ENCODE measurements at regions not wholly inside any gene's neighbourhood (a gene's known extent, or its start where the extent isn't known, plus 50 kb on each side); places are given as distances from the start of the nearest gene placed in this dataset.
"Not testable (repeated sequence)": the region's sequence is repeated elsewhere in the genome, so short reads cannot be mapped to it uniquely, and the experiment has no call there.

- TF ChIP-seq POLR2A (IDR thresholded peaks at IDR 0.05; ENCODE audit: low read length) (no peak), GATA1 (IDR thresholded peaks at IDR 0.05; ENCODE audit: low read depth, low read length) (no peak)
- no peak for DNase-seq
These were observed 424.0 kb downstream of the RMST start for GRCh38 chr12:97886511-97887176.

DNA sequence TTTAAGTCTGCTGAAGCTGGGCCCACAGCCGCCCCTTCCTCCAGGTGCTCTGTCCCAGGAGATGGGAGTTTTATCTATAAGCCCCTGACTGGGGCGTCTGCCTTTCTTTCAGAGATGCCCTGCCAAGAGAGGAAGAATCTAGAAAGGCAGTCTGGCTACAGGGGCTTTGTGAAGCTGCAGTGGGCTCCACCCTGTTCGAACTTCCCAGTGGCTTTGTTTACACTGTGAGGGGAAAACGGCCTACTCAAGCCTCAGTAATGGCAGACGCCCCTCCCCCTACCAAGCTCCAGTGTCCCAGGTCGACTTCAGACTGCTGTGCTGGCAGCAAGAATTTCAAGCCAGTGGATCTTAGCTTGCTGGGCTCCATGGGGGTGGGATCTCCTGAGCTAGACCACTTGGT, 435.3 kb downstream of the RMST start:
- DNase-seq: not testable (repeated sequence)

- DNase-seq: no peak
- TF ChIP-seq GATA1 (IDR thresholded peaks at IDR 0.05; ENCODE audit: low read depth, low read length) (no peak), POLR2A (IDR thresholded peaks at IDR 0.05; ENCODE audit: low read length) (no peak)
These were observed 436.9 kb downstream of the RMST start for GRCh38 chr12:97899529-97899928.

DNA sequence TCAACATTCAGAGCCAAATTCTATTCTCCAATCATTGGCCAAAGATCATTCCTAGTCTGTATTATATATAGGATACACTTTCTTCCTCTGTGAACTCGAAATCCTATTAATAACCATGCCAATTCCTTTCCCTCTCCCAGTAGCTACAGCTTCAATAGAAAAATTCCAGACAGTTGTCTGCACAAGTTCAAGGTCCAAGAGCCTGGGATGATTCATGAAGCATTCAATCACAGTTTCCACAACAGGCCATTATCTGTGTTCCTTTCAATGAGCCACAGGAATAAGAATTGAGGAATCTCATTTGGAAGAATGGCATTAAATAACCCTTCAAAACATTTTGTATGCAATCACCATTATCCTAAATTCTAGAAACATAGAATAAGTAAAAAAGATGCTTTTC, 437.4 kb downstream of the RMST start:
- TF ChIP-seq GATA1 (IDR thresholded peaks at IDR 0.05; ENCODE audit: low read depth, low read length): no peak
- TF ChIP-seq POLR2A (IDR thresholded peaks at IDR 0.05; ENCODE audit: low read length): no peak
- no peak for DNase-seq

- DNase-seq: no peak
These were observed 440.8 kb downstream of the RMST start for GRCh38 chr12:97903356-97903755.

DNA sequence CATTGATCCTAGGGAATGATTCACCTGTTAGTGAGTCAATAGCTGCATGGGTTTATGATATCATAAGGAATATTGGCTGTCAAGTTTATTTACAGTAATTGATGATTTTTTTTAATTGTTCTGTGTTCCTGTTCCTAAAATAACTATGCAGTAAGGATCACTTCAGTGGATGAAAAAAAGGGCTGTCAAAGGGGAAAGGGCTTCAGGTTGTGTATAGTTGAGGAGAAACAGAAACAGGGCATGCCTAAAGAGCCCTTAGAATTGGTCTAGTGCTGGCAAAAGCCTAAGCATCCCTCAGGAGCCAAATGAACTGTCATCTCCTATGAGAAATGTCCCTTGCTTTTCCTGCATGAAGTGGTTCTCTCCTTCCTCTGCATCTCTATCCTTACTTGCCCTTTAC, 444.9 kb downstream of the RMST start:
- TF ChIP-seq GATA1 (IDR thresholded peaks at IDR 0.05; ENCODE audit: low read depth, low read length) (no peak), POLR2A (IDR thresholded peaks at IDR 0.05; ENCODE audit: low read length) (no peak)
- no peak for DNase-seq

More at GRCh38 chr12:97903356-97903755, 440.8 kb downstream of the RMST start:
- TF ChIP-seq GATA1 (IDR thresholded peaks at IDR 0.05; ENCODE audit: low read depth, low read length) (no peak), POLR2A (IDR thresholded peaks at IDR 0.05; ENCODE audit: low read length) (no peak)

DNA sequence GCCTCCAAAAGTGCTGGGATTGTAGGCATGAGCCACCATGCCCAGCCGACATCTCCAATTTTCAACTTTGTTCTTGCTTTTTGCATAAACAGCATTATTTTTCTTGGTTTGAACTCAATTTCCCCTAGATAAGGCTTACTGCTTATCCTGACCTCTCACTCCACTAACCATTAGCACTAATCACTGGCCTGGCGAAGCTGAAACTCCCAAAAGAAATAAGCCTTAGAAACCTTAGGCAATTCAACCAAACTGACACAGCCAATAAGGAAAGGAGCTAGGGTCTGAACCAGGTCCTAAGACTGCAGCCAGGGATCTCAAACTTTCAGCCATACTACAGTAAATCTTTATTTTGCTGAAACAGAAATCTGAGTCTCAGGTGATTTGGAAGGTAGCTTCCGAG, 448.0 kb downstream of the RMST start:
- TF ChIP-seq GATA1 (IDR thresholded peaks at IDR 0.05; ENCODE audit: low read depth, low read length): no peak
- TF ChIP-seq POLR2A (IDR thresholded peaks at IDR 0.05; ENCODE audit: low read length): no peak
- no peak for DNase-seq

DNA sequence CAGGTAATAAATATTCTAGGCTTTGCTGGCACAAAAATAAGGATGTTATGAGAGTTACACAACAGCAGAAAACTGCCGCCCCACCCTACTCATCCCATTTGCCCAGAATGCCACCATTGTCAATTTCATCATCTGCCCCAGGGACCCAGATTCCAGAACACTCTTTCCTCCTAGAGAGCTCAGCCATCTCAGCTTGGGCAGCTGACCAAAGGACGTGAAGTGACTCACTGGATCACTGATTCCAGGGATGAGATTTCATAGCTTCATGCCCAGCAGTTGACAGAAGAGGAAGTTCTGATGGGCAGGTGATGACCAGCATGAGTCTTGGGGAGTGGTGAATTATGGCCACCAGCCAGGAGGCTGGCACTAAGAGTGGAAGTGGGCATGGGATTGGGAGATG, 450.3 kb downstream of the RMST start:
- DNase-seq: no peak
- no peak for TF ChIP-seq GATA1 (IDR thresholded peaks at IDR 0.05; ENCODE audit: low read depth, low read length)

GRCh38 chr12:97921979-97922722, 459.5 kb downstream of the RMST start:
- TF ChIP-seq GATA1 (IDR thresholded peaks at IDR 0.05; ENCODE audit: low read depth, low read length) (no peak), POLR2A (IDR thresholded peaks at IDR 0.05; ENCODE audit: low read length) (no peak)
- DNase-seq: no peak

GRCh38 chr12:97923546-97923945, 460.9 kb downstream of the RMST start:
- TF ChIP-seq GATA1 (IDR thresholded peaks at IDR 0.05; ENCODE audit: low read depth, low read length) (no peak), POLR2A (IDR thresholded peaks at IDR 0.05; ENCODE audit: low read length) (no peak)
- DNase-seq: no peak

- DNase-seq: no peak
- TF ChIP-seq POLR2A (IDR thresholded peaks at IDR 0.05; ENCODE audit: low read length): no peak
- TF ChIP-seq GATA1 (IDR thresholded peaks at IDR 0.05; ENCODE audit: low read depth, low read length): no peak
These were observed 461.5 kb downstream of the RMST start for GRCh38 chr12:97924122-97924521.

GRCh38 chr12:97927977-97928376, 465.4 kb downstream of the RMST start:
- TF ChIP-seq POLR2A (IDR thresholded peaks at IDR 0.05; ENCODE audit: low read length) (no peak), GATA1 (IDR thresholded peaks at IDR 0.05; ENCODE audit: low read depth, low read length) (no peak)
- no peak for DNase-seq

GRCh38 chr12:97936165-97936564, 473.6 kb downstream of the RMST start:
- no peak for TF ChIP-seq POLR2A (IDR thresholded peaks at IDR 0.05; ENCODE audit: low read length)
- no peak for TF ChIP-seq GATA1 (IDR thresholded peaks at IDR 0.05; ENCODE audit: low read depth, low read length)

DNA sequence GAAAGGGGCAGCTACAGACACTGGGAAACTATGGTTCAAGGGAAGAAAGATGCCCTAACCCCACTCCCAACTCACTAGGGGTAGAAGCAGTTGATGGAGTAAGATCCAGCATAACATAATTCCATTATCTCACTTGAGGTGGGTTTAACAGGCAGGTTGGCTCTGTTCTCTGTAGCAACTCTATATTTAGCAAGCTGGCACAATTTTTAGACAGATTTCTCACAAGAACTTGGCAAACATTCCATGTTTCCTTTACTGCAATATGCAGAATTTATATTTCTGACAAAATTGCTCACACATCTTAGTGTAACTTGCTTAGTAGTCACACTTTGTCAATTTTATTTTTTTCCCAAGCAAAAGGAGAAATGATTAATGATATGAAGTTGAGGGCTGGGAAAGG, 475.4 kb downstream of the RMST start:
- TF ChIP-seq GATA1 (IDR thresholded peaks at IDR 0.05; ENCODE audit: low read depth, low read length) (no peak), POLR2A (IDR thresholded peaks at IDR 0.05; ENCODE audit: low read length) (no peak)
- no peak for DNase-seq

More at GRCh38 chr12:97936165-97936564, 473.6 kb downstream of the RMST start:
- no peak for DNase-seq

- DNase-seq: no peak
- TF ChIP-seq POLR2A (IDR thresholded peaks at IDR 0.05; ENCODE audit: low read length): no peak
- TF ChIP-seq GATA1 (IDR thresholded peaks at IDR 0.05; ENCODE audit: low read depth, low read length): no peak
These were observed 476.6 kb downstream of the RMST start for GRCh38 chr12:97939156-97939555.
